Bronchial epithelial cell (primary cell): ENCODE measurements at regions not wholly inside any gene's neighbourhood (a gene's known extent, or its start where the extent isn't known, plus 50 kb on each side); places are given as distances from the start of the nearest gene placed in this dataset.

ENCODE experiments used
- DNase-seq: peaks from one replicate; pipeline ENCODE4 v3.0.0-alpha.2; 2010; ENCODE audit warnings: low read depth
- FAIRE-seq: peaks from 2 replicates; lab custom pipeline; 2011; peaks lifted over from hg19 to GRCh38; lab: Jason Lieb, UNC
- H3K27me3 ChIP-seq: 2 replicates; pipeline ENCODE4 v1.5.1; 2011; ENCODE audit warnings: low read length; ENCODE audit not compliant: control insufficient read depth, insufficient read depth
- H3K36me3 ChIP-seq: 2 replicates; pipeline ENCODE4 v1.5.1; 2011; ENCODE audit warnings: low read length; ENCODE audit not compliant: control insufficient read depth, insufficient read depth
- H3K4me3 ChIP-seq: 2 replicates; pipeline ENCODE4 v1.5.1; 2011; ENCODE audit warnings: mild to moderate bottlenecking, low read depth, low read length, control low read depth
- CTCF ChIP-seq: IDR thresholded peaks from 2 replicates; pipeline ENCODE4 v1.5.1; 2011; ENCODE audit warnings: mild to moderate bottlenecking, moderate library complexity, low read length, control low read depth, inconsistent platforms; ENCODE audit not compliant: insufficient read depth, severe bottlenecking

GRCh38 chr18:51442012-51442411 lies 244.5 kb upstream of the MEX3C start:
- FAIRE-seq = no peak
- TF ChIP-seq CTCF = no peak
- no peak overlapping the region for H3K4me3 ChIP-seq
- DNase-seq = no peak
- H3K36me3 ChIP-seq = no peaks in the 10 kb centered on the region
- H3K27me3 ChIP-seq = peaks cover 2% of the 10 kb centered on the region

GRCh38 chr18:51446571-51447210 lies 249.2 kb upstream of the MEX3C start:
- TF ChIP-seq CTCF = no peak
- H3K27me3 ChIP-seq = no peaks in the 10 kb centered on the region
- FAIRE-seq (no peak), DNase-seq (no peak)
- no peaks in the 10 kb centered on the region for H3K36me3 ChIP-seq
- H3K4me3 ChIP-seq = no peak overlapping the region

GRCh38 chr18:51447351-51448342 lies 250.2 kb upstream of the MEX3C start:
- Histone ChIP-seq H3K27me3 (no peaks in the 10 kb centered on the region), H3K4me3 (no peak overlapping the region), H3K36me3 (no peaks in the 10 kb centered on the region)
- TF ChIP-seq CTCF = no peak
- DNase-seq (peak; percentile 25), FAIRE-seq (no peak)

- DNase-seq (no peak), FAIRE-seq (peak; percentile 18)
- H3K27me3 ChIP-seq = no peaks in the 10 kb centered on the region
- no peak overlapping the region for H3K4me3 ChIP-seq
- H3K36me3 ChIP-seq = no peaks in the 10 kb centered on the region
- TF ChIP-seq CTCF = no peak
Observed at GRCh38 chr18:51448949-51449348, 251.5 kb upstream of the MEX3C start.

- no peak for FAIRE-seq
- no peak for TF ChIP-seq CTCF
- no peaks in the 10 kb centered on the region for H3K36me3 ChIP-seq
- no peaks in the 10 kb centered on the region for H3K27me3 ChIP-seq
- DNase-seq = no peak
- no peak overlapping the region for H3K4me3 ChIP-seq
Observed at GRCh38 chr18:51453594-51453993, 256.1 kb upstream of the MEX3C start.
